ENCODE measurements at regions not wholly inside any gene's neighbourhood (a gene's known extent, or its start where the extent isn't known, plus 50 kb on each side); places are given as distances from the start of the nearest gene placed in this dataset.

DNA sequence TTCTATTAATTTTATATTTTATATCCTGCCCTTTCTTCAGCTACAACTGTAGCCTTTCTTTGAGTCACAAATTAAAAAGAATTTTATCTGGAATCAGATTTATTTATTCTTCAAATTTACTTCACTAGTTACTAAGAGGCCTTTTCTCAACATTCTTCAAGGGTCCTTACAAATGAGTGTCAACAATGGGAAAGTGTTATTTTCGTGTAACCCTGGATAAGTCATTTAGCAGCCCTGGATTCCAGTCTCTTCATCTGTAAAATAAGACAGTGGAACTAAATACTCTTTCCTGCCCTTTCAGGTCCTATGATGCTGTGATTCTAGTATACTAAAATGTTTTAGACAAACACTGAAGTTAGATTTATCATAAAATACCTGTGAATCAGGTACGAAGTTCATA lies 397.0 kb downstream of the KLF12 start:
- no peak for DNase-seq

GRCh38 chr13:73733706-73734105 lies 400.5 kb downstream of the KLF12 start:
- no peak for DNase-seq

GRCh38 chr13:73732350-73732749 lies 401.9 kb downstream of the KLF12 start:
- no peak for DNase-seq

DNA sequence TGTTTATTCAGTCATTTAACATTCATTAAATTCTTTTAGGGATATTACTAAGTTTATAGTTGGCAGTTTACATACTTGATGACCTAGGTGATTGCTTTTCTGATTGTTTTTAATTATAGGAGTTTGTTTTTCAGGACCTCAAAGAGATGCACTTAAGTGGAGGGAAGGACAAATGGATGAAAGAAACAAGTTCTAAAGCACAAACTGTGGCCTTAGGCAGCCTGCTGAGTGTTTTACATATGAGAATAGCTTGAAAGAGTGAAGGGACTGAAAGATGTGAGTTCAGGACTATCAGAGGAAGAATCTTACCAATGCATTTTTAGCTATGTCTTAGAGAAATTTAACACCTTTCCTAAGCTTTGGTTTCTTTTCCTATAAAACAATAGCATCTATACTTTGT lies 402.6 kb downstream of the KLF12 start:
- no peak for DNase-seq

DNA sequence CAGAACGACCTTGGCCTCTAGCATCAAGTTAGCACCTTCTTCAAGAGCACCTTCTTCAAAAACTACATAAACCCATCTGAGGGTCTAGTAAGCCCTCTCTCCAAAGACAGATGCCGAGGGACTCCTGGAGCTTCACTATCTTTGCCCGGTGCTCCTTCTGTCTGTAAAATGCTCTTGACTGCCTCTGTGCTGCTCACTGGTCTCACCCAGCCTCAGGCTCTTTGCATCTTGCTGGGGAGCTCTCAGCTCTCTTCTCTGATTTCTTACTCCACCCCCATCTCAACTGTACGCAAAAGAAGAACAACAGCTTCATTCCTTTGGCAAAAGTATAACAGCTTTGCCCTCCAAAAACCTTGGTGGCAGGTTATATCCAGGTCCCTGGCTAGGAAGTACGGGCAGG lies 404.2 kb downstream of the KLF12 start:
- no peak for DNase-seq

DNA sequence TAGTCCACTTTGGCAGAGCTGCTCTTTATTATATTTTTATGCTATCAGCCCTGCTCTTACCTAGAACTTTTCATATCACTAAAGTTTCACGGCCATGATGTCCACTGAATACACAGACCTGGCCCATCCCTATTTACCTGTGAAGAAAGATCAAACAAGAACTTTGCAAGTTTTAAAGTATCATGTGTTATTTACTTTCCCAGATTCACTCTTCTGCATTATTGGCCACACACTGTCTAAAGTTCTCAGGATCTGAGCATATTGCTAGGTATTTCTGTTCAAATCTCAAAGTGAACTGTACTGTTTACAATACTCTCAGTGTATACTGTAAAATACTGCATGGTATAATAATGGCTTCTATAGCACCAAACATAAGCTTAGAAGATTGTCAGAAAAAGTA lies 405.2 kb downstream of the KLF12 start:
- DNase-seq = no peak

- peak; percentile 4 to 14 for DNase-seq
Observed at GRCh38 chr13:73722120-73722519, 412.1 kb downstream of the KLF12 start.

DNA sequence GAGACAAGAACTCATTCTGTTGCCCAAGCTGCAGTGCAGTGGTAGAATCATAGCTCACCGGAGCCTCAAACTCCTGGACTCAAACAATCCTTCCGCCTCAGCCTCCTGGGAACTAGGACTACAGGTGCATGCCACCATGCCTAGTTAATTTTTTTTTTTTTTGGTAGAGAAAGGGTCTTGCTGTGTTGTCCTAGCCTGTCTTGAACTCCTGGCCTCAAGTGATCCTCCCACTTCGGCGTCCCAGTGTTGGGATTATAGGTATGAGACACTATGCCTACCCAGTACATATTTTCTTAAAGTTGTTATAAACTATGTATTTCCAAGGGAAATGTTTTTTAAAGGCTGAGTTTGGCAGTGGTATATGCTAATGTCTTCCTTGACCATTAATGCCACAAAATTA lies 412.6 kb downstream of the KLF12 start:
- DNase-seq = no peak

- DNase-seq = no peak
Observed at GRCh38 chr13:73720216-73720840, 413.9 kb downstream of the KLF12 start.

DNA sequence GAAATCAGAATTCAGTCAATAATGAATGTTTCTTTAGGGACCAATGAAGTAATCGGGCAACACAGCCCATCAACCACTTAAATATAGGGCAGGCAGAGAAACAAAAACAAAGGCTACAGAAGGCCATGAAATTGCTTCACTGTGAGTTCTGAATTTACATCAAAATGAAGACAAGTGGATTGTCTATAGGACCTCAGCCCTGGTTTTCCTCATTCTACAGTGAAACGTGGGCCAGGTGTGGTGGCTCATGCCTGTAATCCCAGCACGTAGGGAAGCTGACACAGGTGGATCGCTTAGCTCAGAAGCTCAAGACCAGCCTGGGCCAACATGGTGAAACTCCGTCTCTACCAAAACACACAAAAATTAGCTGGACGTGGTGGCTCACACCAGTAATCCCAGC lies 416.0 kb downstream of the KLF12 start:
- DNase-seq = no peak

GRCh38 chr13:73717632-73718031 lies 416.6 kb downstream of the KLF12 start:
- peak; percentile 1 to 4 for DNase-seq

- no peak for DNase-seq
Observed at GRCh38 chr13:73715911-73716510, 418.2 kb downstream of the KLF12 start.

DNA sequence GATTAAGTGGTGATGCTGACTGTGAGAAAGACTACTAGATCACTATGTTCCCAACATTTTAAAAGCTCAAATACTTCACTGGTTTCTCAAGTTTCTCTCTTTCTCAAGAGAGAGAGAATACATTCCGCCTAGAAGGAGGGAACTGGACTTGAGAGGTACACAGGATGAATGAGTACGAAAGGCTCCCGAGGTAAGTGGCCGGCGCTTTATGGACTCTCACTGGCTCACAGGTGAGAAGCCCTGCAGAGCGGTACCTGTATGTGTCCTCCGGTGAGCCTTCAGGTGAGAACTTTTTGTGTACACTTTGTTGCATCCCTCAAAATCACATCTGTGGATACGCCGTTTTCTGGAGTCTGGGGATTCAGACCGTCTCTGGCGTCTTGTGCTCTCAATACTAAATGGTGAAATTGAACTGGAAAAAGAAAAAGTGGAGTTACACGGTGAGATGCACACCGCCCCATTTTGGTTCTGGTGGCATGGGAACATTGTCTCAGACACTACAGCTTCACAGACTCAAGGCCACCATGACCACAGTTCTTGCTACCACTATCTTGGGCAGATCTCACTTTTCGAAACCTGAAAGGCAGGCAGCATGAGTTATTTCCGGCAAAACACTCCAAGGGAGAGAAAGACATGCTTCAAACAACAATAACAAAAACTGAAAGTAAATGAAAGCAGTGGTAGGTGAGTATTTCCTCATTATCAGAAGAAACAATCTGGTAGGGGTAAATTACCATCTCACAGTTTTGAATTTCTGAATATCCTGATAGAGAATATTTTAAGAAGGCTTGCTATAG lies 418.9 kb downstream of the KLF12 start:
- no peak for DNase-seq

DNA sequence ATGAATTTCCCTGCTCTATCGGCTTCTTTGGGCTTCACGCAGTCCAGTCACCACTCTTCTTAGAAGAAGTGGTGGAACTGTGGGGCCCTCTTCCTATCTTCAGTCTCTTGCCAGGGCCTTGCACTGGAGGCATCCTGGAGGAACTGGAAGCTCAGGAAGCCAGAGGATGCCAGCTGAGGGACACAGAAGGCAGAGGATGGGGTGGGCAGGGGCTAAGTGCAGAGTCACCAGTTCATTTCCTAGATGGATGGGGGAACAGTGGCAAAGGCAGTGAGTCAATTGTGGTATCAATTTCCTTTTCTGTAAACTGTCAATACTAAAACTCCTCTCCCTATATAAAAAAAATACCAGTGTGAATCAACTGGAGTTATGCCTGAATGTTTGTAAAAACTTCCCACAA lies 419.7 kb downstream of the KLF12 start:
- no peak for DNase-seq

- peak; percentile 85 to 86 for DNase-seq
Observed at GRCh38 chr13:73708393-73708985, 425.7 kb downstream of the KLF12 start.

DNA sequence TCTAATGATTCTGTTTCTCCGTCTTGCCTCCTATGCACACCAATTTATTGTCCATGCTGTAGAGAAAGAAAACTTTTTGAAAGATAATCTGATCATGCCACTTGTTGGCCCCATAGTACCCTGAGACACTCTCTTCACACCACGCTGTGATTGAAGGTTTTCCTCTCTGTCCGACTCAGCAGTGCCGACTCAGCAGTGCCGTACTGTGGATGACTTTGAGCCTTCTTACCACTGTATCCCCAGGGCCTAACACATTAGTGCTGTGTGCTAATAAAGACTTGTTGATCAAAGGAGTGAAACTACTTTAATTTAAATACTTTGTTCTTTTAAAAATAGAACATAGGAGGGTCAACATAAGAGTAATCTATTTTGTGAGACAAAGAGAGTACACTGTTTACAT lies 429.6 kb downstream of the KLF12 start:
- no peak for DNase-seq

- no peak for DNase-seq
Observed at GRCh38 chr13:73703606-73704005, 430.6 kb downstream of the KLF12 start.

DNA sequence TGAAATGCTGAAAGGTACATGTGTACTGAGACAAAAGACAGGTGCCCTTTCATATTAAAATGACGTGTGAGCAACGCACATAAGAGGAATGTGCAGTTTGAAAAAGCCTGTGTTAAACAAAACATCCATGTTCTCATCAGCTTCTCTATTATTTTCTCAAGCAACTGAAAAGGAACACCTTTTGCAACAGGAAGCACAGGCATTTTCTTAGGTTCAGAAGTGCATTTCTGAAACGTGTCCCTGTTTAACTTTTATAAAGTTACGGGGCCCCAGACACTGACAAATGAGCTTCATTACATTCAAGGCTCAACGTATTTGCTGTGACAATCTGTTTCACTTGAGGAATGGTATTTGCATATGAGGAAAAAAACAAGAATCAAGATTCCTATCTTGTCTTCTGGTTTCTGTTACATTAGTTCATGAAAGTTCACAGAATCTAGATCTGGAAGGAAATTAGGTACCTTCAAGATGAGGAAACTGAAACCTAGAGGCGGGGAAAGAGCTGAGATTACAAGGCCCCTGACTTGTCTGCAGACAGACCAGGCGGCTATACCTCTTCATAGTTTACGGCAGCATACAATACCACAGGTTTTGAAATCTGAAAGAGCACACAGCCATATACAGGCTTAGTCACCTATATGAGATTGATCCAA lies 431.7 kb downstream of the KLF12 start:
- no peak for DNase-seq

DNA sequence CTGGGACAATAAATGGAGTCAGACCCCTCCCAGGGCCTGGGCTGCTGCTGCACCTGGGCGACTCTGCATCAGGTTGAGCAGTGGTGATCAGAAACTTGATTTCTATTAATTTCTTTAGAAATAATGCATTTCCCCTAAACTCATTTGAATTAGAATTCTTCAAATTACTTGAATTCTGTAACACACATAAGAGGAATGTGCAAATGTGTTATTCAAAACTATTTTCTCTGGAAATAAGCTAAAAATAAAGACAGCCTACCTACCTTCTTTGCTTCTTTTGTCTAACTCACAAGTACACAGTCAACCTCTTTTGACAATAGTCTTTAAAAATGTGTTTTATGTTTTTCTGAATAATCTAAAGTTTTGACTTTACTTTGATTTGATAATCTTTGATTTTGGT lies 433.0 kb downstream of the KLF12 start:
- DNase-seq = no peak

- no peak for DNase-seq
Observed at GRCh38 chr13:73698859-73699258, 435.3 kb downstream of the KLF12 start.

- DNase-seq = no peak
Observed at GRCh38 chr13:73697166-73697565, 437.0 kb downstream of the KLF12 start.

DNA sequence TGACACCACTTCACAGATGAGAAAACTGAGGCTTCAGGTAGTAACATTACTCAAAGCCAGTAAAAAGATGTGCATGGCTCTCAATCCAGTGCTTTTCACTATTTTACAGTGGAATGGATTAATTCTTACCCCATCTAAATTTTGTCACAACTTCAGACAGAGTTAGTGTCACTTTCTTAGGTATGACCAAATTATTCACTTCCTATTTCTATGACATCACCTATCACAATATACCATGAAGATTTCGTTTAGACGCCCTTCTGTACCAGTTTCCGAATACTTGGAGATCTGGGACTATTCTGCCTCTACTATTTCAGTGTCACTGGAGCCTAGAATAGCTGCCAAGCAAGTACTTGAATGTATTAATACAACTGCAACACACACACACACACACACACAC lies 437.5 kb downstream of the KLF12 start:
- no peak for DNase-seq

GRCh38 chr13:73696271-73696670 lies 437.9 kb downstream of the KLF12 start:
- DNase-seq = no peak

Measured in Kasumi-1 (cell line).